ENCODE measurements at regions not wholly inside any gene's neighbourhood (a gene's known extent, or its start where the extent isn't known, plus 50 kb on each side); places are given as distances from the start of the nearest gene placed in this dataset.

DNA sequence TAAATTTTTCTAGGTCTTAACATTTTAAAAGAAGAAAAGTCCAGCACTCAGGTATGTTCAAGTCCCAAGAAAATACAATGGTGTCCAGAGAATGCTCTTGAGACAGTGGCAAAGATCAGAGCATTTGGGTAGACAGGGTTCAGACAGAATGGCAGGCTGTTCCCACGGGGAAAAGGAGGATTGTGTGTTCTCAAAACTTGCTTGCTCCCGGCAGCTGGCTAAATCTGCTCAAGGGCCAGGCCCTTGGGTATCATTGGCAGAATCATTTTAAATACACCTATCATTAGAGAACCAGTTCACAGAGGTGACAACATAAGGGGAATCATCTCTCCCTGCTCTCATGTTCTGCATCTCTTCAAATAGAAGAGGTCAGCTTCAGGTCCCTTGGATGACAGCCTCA lies 456.3 kb downstream of the DTHD1 start:
- TF ChIP-seq, protein P1, sequence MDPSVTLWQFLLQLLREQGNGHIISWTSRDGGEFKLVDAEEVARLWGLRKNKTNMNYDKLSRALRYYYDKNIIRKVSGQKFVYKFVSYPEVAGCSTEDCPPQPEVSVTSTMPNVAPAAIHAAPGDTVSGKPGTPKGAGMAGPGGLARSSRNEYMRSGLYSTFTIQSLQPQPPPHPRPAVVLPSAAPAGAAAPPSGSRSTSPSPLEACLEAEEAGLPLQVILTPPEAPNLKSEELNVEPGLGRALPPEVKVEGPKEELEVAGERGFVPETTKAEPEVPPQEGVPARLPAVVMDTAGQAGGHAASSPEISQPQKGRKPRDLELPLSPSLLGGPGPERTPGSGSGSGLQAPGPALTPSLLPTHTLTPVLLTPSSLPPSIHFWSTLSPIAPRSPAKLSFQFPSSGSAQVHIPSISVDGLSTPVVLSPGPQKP (IDR thresholded peaks at IDR 0.05; ENCODE audit: low read depth, low read length): no peak
- TF ChIP-seq ZNF302 (CRISPR knock-in tag; IDR thresholded peaks at IDR 0.05) (no peak), POLR2A (IDR thresholded peaks at IDR 0.05; ENCODE audit: low read length) (no peak), EP300 (IDR thresholded peaks at IDR 0.05) (no peak), CBX8 (IDR thresholded peaks at IDR 0.05) (no peak), MYC (IDR thresholded peaks at IDR 0.05; ENCODE audit: borderline replicate concordance, low read length) (no peak)
- TF ChIP-seq, protein P2, sequence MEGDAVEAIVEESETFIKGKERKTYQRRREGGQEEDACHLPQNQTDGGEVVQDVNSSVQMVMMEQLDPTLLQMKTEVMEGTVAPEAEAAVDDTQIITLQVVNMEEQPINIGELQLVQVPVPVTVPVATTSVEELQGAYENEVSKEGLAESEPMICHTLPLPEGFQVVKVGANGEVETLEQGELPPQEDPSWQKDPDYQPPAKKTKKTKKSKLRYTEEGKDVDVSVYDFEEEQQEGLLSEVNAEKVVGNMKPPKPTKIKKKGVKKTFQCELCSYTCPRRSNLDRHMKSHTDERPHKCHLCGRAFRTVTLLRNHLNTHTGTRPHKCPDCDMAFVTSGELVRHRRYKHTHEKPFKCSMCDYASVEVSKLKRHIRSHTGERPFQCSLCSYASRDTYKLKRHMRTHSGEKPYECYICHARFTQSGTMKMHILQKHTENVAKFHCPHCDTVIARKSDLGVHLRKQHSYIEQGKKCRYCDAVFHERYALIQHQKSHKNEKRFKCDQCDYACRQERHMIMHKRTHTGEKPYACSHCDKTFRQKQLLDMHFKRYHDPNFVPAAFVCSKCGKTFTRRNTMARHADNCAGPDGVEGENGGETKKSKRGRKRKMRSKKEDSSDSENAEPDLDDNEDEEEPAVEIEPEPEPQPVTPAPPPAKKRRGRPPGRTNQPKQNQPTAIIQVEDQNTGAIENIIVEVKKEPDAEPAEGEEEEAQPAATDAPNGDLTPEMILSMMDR (IDR thresholded peaks at IDR 0.05): no peak
